CD14-positive monocyte (primary cell): ENCODE measurements at regions not wholly inside any gene's neighbourhood (a gene's known extent, or its start where the extent isn't known, plus 50 kb on each side); places are given as distances from the start of the nearest gene placed in this dataset.

ENCODE experiments used
- DNase-seq, 3 donors: peaks; one replicate each; pipeline ENCODE4 v3.0.0-alpha.2; 2011 to 2022
- H2AFZ ChIP-seq: 2 replicates; pipeline ENCODE4 v1.6.0; 2012; ENCODE audit warnings: mild to moderate bottlenecking, low read depth, low read length, inconsistent platforms; ENCODE audit not compliant: insufficient read depth, poor library complexity, severe bottlenecking
- H3K27ac ChIP-seq, 2 donors: 1 replicate in 1 of 2; 2 replicates in 1 of 2; pipeline ENCODE4 v1.5.1; 2012 to 2013; ENCODE audit warnings: low read length in 2 of 2, control low read depth in 1 of 2, inconsistent platforms in 1 of 2, low read depth in 1 of 2, mild to moderate bottlenecking in 1 of 2
- H3K27me3 ChIP-seq, 2 donors: one replicate each; pipeline versions ENCODE4 v1.6.0 to v1.6.1; 2011 to 2013; ENCODE audit warnings: low read length in 2 of 2; ENCODE audit not compliant: control insufficient read depth in 2 of 2, insufficient read depth in 2 of 2
- H3K36me3 ChIP-seq, 2 donors: replicated peaks in 1 of 2; 1 replicate in 1 of 2; 2 replicates in 1 of 2; pipeline versions ENCODE4 v1.5.1 to v1.6.1; 2012 to 2013; ENCODE audit warnings: low read length in 2 of 2, control low read depth in 1 of 2, inconsistent platforms in 1 of 2, mild to moderate bottlenecking in 1 of 2; ENCODE audit not compliant: insufficient read depth in 2 of 2, control insufficient read depth in 1 of 2
- H3K4me1 ChIP-seq, 2 donors: 1 replicate in 1 of 2; 2 replicates in 1 of 2; pipeline versions ENCODE4 v1.5.1 to v1.6.1; 2012 to 2013; ENCODE audit warnings: low read length in 2 of 2, control low read depth in 1 of 2, inconsistent platforms in 1 of 2, mild to moderate bottlenecking in 1 of 2, moderate library complexity in 1 of 2; ENCODE audit not compliant: insufficient read depth in 2 of 2, control insufficient read depth in 1 of 2
- H3K4me2 ChIP-seq: replicated peaks from 2 replicates; pipeline ENCODE3; 2012; ENCODE audit warnings: low read length, moderate library complexity, mild to moderate bottlenecking; ENCODE audit not compliant: poor library complexity, severe bottlenecking; ENCODE audit errors: extremely low read depth
- H3K4me3 ChIP-seq, 3 experiments: fragments of 200-600 bp in 1 of 3; sonication (generic) in 1 of 3; replicated peaks in 1 of 3; 1 replicate in 2 of 3; 2 replicates in 1 of 3; pipeline ENCODE4 v1.5.1; 2011 to 2013; ENCODE audit warnings: low read length in 3 of 3, mild to moderate bottlenecking in 3 of 3, control low read depth in 2 of 3, low read depth in 2 of 3, inconsistent platforms in 1 of 3, moderate library complexity in 1 of 3
- H3K79me2 ChIP-seq: 2 replicates; pipeline ENCODE4 v1.6.0; 2012; ENCODE audit warnings: mild to moderate bottlenecking, control low read depth, inconsistent platforms, low read length, moderate library complexity; ENCODE audit not compliant: insufficient read depth
- H3K9ac ChIP-seq: 2 replicates; pipeline ENCODE4 v1.6.0; 2017; ENCODE audit warnings: low read length, mild to moderate bottlenecking; ENCODE audit not compliant: insufficient read depth, poor library complexity, severe bottlenecking
- H3K9me3 ChIP-seq, 2 donors: replicated peaks in 1 of 2; 1 replicate in 1 of 2; 2 replicates in 1 of 2; pipeline versions ENCODE4 v1.5.1 to v1.6.1; 2012 to 2013; ENCODE audit warnings: low read length in 2 of 2, control low read depth in 1 of 2; ENCODE audit not compliant: control insufficient read depth in 1 of 2, insufficient read depth in 1 of 2
- H4K20me1 ChIP-seq: 2 replicates; pipeline ENCODE4 v1.6.0; 2012; ENCODE audit warnings: mild to moderate bottlenecking, low read length, control low read depth, moderate library complexity; ENCODE audit not compliant: insufficient read depth
- H3K27ac Mint-ChIP-seq, 7 donors: one replicate each; pipeline ENCODE4 v1.8.0; 2020; ENCODE audit warnings: mild to moderate bottlenecking in 7 of 7, mixed read lengths in 7 of 7, moderate library complexity in 6 of 7, inconsistent platforms in 2 of 7
- H3K27me3 Mint-ChIP-seq, 3 donors: one replicate each; pipeline ENCODE4 v1.8.0; 2021 to 2022; ENCODE audit warnings: low read depth in 3 of 3, mild to moderate bottlenecking in 3 of 3, mixed read lengths in 3 of 3, moderate library complexity in 3 of 3, inconsistent platforms in 1 of 3
- H3K36me3 Mint-ChIP-seq, 2 donors: one replicate each; pipeline ENCODE4 v1.8.0; 2020; ENCODE audit warnings: mixed read lengths in 2 of 2, inconsistent platforms in 1 of 2, mild to moderate bottlenecking in 1 of 2
- H3K4me1 Mint-ChIP-seq: one replicate; pipeline ENCODE4 v1.8.0; 2020; ENCODE audit warnings: mild to moderate bottlenecking, mixed read lengths
- H3K4me3 Mint-ChIP-seq, 2 donors: one replicate each; pipeline ENCODE4 v1.8.0; 2020; ENCODE audit warnings: mild to moderate bottlenecking in 2 of 2, mixed read lengths in 2 of 2, moderate library complexity in 1 of 2
- H3K9me3 Mint-ChIP-seq, 7 donors: one replicate each; pipeline ENCODE4 v1.8.0; 2020 to 2022; ENCODE audit warnings: mixed read lengths in 7 of 7, mild to moderate bottlenecking in 6 of 7, moderate library complexity in 6 of 7, inconsistent platforms in 2 of 7
- CTCF ChIP-seq: fragments of 200-600 bp; IDR thresholded peaks from one replicate; pipeline ENCODE4 v1.8.0; 2022; ENCODE audit warnings: antibody characterized with exemption, mild to moderate bottlenecking
- WGBS: methylation state at CpG from one replicate; pipeline ENCODE4 v1.1.5; 2013; ENCODE audit warnings: missing lambda C conversion rate; ENCODE audit not compliant: insufficient coverage; 5-methylcytosine and 5-hydroxymethylcytosine counted together
- intact Hi-C, 2 donors: fragments of 100-400 bp; cut with micrococcal nuclease; formaldehyde crosslinking; loops; one replicate each; pipeline versions ENCODE4 v1.15.0 to v1.15.1; 2023

GRCh38 chr3:36652104-36652503 lies 112.2 kb downstream of the DCLK3 start:
- Histone ChIP-seq H3K9me3 (no peaks in the 10 kb centered on the region), H3K27me3 (no peaks in the 10 kb centered on the region), H3K9ac (no peak overlapping the region), H3K27ac (no peak overlapping the region), H3K4me3 (no peak overlapping the region), H4K20me1 (no peaks in the 10 kb centered on the region), H3K36me3 (no peaks in the 10 kb centered on the region), H3K79me2 (no peaks in the 10 kb centered on the region), H3K4me1 (no peaks in the 10 kb centered on the region), H2AFZ (no peak overlapping the region), H3K4me2 (no peak overlapping the region)
- peaks cover 0 to 15% (median 6%) of the 10 kb centered on the region in 7 donors for H3K9me3 Mint-ChIP-seq
- H3K27ac Mint-ChIP-seq: no peak overlapping the region
- H3K27me3 Mint-ChIP-seq: peaks cover 1 to 3% (median 3%) of the 10 kb centered on the region in 3 donors
- no CpG with 5 or more reads among the region's 1 CpG for WGBS
- no peak for DNase-seq
- no peaks in the 10 kb centered on the region for H3K36me3 Mint-ChIP-seq
- no peak for TF ChIP-seq CTCF
- intact Hi-C loops: no loop called here
- no peak overlapping the region for H3K4me3 Mint-ChIP-seq
- H3K4me1 Mint-ChIP-seq: no peaks in the 10 kb centered on the region

GRCh38 chr3:36650271-36650671 lies 114.1 kb downstream of the DCLK3 start:
- TF ChIP-seq CTCF: no peak
- Mint-ChIP-seq H3K4me1 (no peaks in the 10 kb centered on the region), H3K27me3 (peaks cover 1 to 3% (median 3%) of the 10 kb centered on the region in 3 donors), H3K36me3 (no peaks in the 10 kb centered on the region), H3K9me3 (peaks cover 0 to 10% (median 6%) of the 10 kb centered on the region in 7 donors), H3K27ac (no peak overlapping the region), H3K4me3 (no peak overlapping the region)
- H3K27me3 ChIP-seq: no peaks in the 10 kb centered on the region
- H3K9me3 ChIP-seq: no peaks in the 10 kb centered on the region
- no peak overlapping the region for H3K4me2 ChIP-seq
- intact Hi-C loops: no loop called here
- no peak overlapping the region for H3K9ac ChIP-seq
- no peak for DNase-seq
- H2AFZ ChIP-seq: no peak overlapping the region
- H3K4me1 ChIP-seq: no peaks in the 10 kb centered on the region
- H4K20me1 ChIP-seq: no peaks in the 10 kb centered on the region
- H3K79me2 ChIP-seq: no peaks in the 10 kb centered on the region
- H3K36me3 ChIP-seq: no peaks in the 10 kb centered on the region
- no peak overlapping the region for H3K4me3 ChIP-seq
- no peak overlapping the region for H3K27ac ChIP-seq
